ENCODE measurements at regions not wholly inside any gene's neighbourhood (a gene's known extent, or its start where the extent isn't known, plus 50 kb on each side); places are given as distances from the start of the nearest gene placed in this dataset.

DNA sequence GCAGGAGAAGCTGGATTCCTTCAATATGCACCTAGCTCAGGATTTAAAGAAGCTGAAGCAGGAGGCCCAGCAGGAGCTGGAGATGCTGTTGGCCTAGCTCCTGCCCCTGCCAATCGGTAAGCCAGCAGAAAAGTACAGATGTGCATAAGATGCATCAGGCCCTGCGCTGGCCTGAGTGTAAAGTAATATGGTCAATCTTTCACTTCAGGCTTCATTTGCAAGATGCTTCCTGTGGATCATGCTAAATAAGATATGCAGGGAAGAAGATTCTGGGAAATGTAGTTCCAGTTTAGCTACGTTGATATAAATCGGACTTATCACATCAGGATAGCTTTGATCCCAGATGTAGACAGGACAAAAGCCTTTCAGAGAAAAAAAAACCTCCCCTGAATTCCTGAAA, 100.3 kb downstream of the GJA1 start:
- TF ChIP-seq CEBPB (IDR thresholded peaks at IDR 0.05) = no peak
- TF ChIP-seq RAD21 (IDR thresholded peaks at IDR 0.05; ENCODE audit: low read depth) = no peak
- TF ChIP-seq, protein P1, sequence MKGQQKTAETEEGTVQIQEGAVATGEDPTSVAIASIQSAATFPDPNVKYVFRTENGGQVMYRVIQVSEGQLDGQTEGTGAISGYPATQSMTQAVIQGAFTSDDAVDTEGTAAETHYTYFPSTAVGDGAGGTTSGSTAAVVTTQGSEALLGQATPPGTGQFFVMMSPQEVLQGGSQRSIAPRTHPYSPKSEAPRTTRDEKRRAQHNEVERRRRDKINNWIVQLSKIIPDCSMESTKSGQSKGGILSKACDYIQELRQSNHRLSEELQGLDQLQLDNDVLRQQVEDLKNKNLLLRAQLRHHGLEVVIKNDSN (IDR thresholded peaks at IDR 0.05) = no peak
- no peak for TF ChIP-seq NFIC (IDR thresholded peaks at IDR 0.05)

Data from Ishikawa (cell line).